ENCODE measurements at regions not wholly inside any gene's neighbourhood (a gene's known extent, or its start where the extent isn't known, plus 50 kb on each side); places are given as distances from the start of the nearest gene placed in this dataset.

GRCh38 chr5:54740141-54740540 lies 222.6 kb downstream of the SNX18 start:
- no peak for DNase-seq

- no peak for DNase-seq
Measured at GRCh38 chr5:54739371-54739770, 221.8 kb downstream of the SNX18 start.

- no peak for DNase-seq
Measured at GRCh38 chr5:54738973-54739367, 221.4 kb downstream of the SNX18 start.

GRCh38 chr5:54738118-54738972 lies 220.8 kb downstream of the SNX18 start:
- no peak for DNase-seq

GRCh38 chr5:54736003-54736797 lies 218.6 kb downstream of the SNX18 start:
- no peak for DNase-seq

- DNase-seq, result no peak
Measured at GRCh38 chr5:54733101-54733500, 215.5 kb downstream of the SNX18 start.

GRCh38 chr5:54732108-54732507 lies 214.5 kb downstream of the SNX18 start:
- DNase-seq, result no peak

GRCh38 chr5:54728588-54728915 lies 211.0 kb downstream of the SNX18 start:
- DNase-seq, result no peak

GRCh38 chr5:54727874-54728587 lies 210.5 kb downstream of the SNX18 start:
- DNase-seq, result no peak

- DNase-seq, result no peak
Measured at GRCh38 chr5:54725391-54726280, 208.1 kb downstream of the SNX18 start.

- no peak for DNase-seq
Measured at GRCh38 chr5:54722846-54723433, 205.4 kb downstream of the SNX18 start.

GRCh38 chr5:54721951-54722654 lies 204.5 kb downstream of the SNX18 start:
- DNase-seq, result no peak

- no peak for DNase-seq
Measured at GRCh38 chr5:54721116-54721515, 203.6 kb downstream of the SNX18 start.

GRCh38 chr5:54720341-54720740 lies 202.8 kb downstream of the SNX18 start:
- DNase-seq, result no peak

- DNase-seq, result no peak
Measured at GRCh38 chr5:54719384-54720283, 202.1 kb downstream of the SNX18 start.

GRCh38 chr5:54718656-54719055 lies 201.1 kb downstream of the SNX18 start:
- DNase-seq, result no peak

- DNase-seq, result no peak
Measured at GRCh38 chr5:54717870-54718269, 200.3 kb downstream of the SNX18 start.

- no peak for DNase-seq
Measured at GRCh38 chr5:54717459-54717858, 199.9 kb downstream of the SNX18 start.

GRCh38 chr5:54713923-54714581 lies 196.5 kb downstream of the SNX18 start:
- no peak for DNase-seq

GRCh38 chr5:54709096-54709495 lies 191.5 kb downstream of the SNX18 start:
- DNase-seq, result no peak
